ENCODE measurements at regions not wholly inside any gene's neighbourhood (a gene's known extent, or its start where the extent isn't known, plus 50 kb on each side); places are given as distances from the start of the nearest gene placed in this dataset.

- Histone ChIP-seq H3K4me3 (ENCODE audit: control insufficient read depth in 1 of 7, extremely low read depth in 1 of 7, insufficient read depth in 4 of 7, low read depth in 2 of 7, low read length in 6 of 7) (no peak overlapping the region), H3K9me3 (ENCODE audit: control extremely low read depth in 1 of 5, control insufficient read depth in 4 of 5, insufficient read depth in 2 of 5, low read depth in 1 of 5, low read length in 4 of 5) (peaks cover 0 to 2% (median 0%) of the 10 kb centered on the region in 5 experiments), H3K36me3 (ENCODE audit: control insufficient read depth in 4 of 4, insufficient read depth in 4 of 4, low read length in 3 of 4) (no peaks in the 10 kb centered on the region), H3K27ac (ENCODE audit: insufficient read depth in 1 of 2, low read depth in 1 of 2, low read length in 2 of 2, poor library complexity in 1 of 2, severe bottlenecking in 2 of 2) (no peak overlapping the region), H3K4me1 (ENCODE audit: control extremely low read depth in 1 of 4, control insufficient read depth in 4 of 4, insufficient read depth in 4 of 4, low read length in 3 of 4) (no peaks in the 10 kb centered on the region), H3K27me3 (replicated peaks in 2 of 5; ENCODE audit: control insufficient read depth in 4 of 5, insufficient read depth in 5 of 5, low read length in 4 of 5) (no peaks in the 10 kb centered on the region)
- ChIA-PET POLR2A (interaction anchor here (0.6 to 0.7 kb wide), 2 partner anchors 11 to 1829 kb away, joined by 3 read pairs; partner anchors contain the start of gene ZSCAN23), CTCF (no interaction called here)
- no peak for DNase-seq
These were observed 54.7 kb upstream of the TRIM39 start for GRCh38 chr6:30272032-30272431.

DNA sequence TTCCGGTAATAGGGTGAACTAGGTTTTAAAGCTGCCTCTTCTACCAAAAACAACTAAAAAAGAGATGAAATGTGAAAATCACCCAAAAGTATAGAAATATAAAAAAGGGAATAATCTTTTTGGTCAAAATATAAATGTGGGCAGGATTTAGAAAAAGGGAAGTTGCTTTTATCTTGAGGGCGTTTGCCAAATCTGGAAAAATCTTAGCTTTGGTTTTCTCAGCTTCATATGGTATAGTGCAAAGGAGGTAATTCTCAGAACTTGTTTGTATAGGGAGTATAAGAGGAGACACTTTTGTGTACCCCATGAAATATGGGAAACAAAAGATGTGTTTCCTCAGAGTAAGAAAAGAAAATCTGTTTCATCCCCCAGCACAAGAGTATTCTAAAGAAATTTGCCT, 54.2 kb upstream of the TRIM26 start:
- CTCF ChIA-PET = no interaction called here
- DNase-seq = peak in 2 of 3 donors; percentile 16
- Histone ChIP-seq H3K27me3 (replicated peaks in 2 of 5; ENCODE audit: control insufficient read depth in 4 of 5, insufficient read depth in 5 of 5, low read length in 4 of 5) (peaks cover 0 to 2% (median 0%) of the 10 kb centered on the region in 5 experiments), H3K27ac (ENCODE audit: insufficient read depth in 1 of 2, low read depth in 1 of 2, low read length in 2 of 2, poor library complexity in 1 of 2, severe bottlenecking in 2 of 2) (no peak overlapping the region), H3K4me1 (ENCODE audit: control extremely low read depth in 1 of 4, control insufficient read depth in 4 of 4, insufficient read depth in 4 of 4, low read length in 3 of 4) (no peaks in the 10 kb centered on the region), H3K4me3 (ENCODE audit: control insufficient read depth in 1 of 7, extremely low read depth in 1 of 7, insufficient read depth in 4 of 7, low read depth in 2 of 7, low read length in 6 of 7) (no peak overlapping the region), H3K9me3 (ENCODE audit: control extremely low read depth in 1 of 5, control insufficient read depth in 4 of 5, insufficient read depth in 2 of 5, low read depth in 1 of 5, low read length in 4 of 5) (peaks cover 0 to 5% (median 2%) of the 10 kb centered on the region in 5 experiments), H3K36me3 (ENCODE audit: control insufficient read depth in 4 of 4, insufficient read depth in 4 of 4, low read length in 3 of 4) (no peaks in the 10 kb centered on the region)
- POLR2A ChIA-PET = no interaction called here
- 8% methylated on average over 1 of the region's 2 CpGs for WGBS (ENCODE audit: insufficient coverage)

DNA sequence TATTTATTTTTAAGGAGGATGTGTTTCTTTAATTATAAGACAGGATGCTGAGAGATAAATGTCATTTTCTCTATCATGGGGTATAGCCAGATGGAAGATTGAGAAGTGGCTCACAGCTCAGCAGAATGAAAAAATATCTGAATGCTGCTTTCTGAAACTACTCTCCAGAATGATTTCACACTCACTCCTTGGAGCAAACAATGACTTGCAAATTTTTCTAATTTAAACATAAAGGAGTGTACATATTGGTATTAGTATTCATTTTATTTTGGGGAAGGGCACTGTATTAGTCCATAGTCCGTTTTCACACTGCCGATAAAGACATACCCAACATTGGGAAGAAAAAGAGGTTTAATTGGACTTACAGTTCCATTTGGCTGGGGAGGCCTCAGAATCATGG, 52.4 kb upstream of the TRIM26 start:
- H3K4me3 ChIP-seq (ENCODE audit: control insufficient read depth in 1 of 7, extremely low read depth in 1 of 7, insufficient read depth in 4 of 7, low read depth in 2 of 7, low read length in 6 of 7) = no peak overlapping the region
- H3K4me1 ChIP-seq (ENCODE audit: control extremely low read depth in 1 of 4, control insufficient read depth in 4 of 4, insufficient read depth in 4 of 4, low read length in 3 of 4) = no peaks in the 10 kb centered on the region
- ChIA-PET CTCF (no interaction called here), POLR2A (no interaction called here)
- no peak for DNase-seq
- H3K36me3 ChIP-seq (ENCODE audit: control insufficient read depth in 4 of 4, insufficient read depth in 4 of 4, low read length in 3 of 4) = peaks cover 0 to 2% (median 0%) of the 10 kb centered on the region in 4 experiments
- H3K9me3 ChIP-seq (ENCODE audit: control extremely low read depth in 1 of 5, control insufficient read depth in 4 of 5, insufficient read depth in 2 of 5, low read depth in 1 of 5, low read length in 4 of 5) = peaks cover 0 to 5% (median 2%) of the 10 kb centered on the region in 5 experiments
- 100% methylated on average over 2 of the region's 2 CpGs for WGBS (ENCODE audit: insufficient coverage)
- H3K27ac ChIP-seq (ENCODE audit: insufficient read depth in 1 of 2, low read depth in 1 of 2, low read length in 2 of 2, poor library complexity in 1 of 2, severe bottlenecking in 2 of 2) = no peak overlapping the region
- H3K27me3 ChIP-seq (replicated peaks in 2 of 5; ENCODE audit: control insufficient read depth in 4 of 5, insufficient read depth in 5 of 5, low read length in 4 of 5) = peaks cover 0 to 5% (median 0%) of the 10 kb centered on the region in 5 experiments

- Histone ChIP-seq H3K36me3 (ENCODE audit: control insufficient read depth in 4 of 4, insufficient read depth in 4 of 4, low read length in 3 of 4) (peaks cover 0 to 2% (median 0%) of the 10 kb centered on the region in 4 experiments), H3K4me1 (ENCODE audit: control extremely low read depth in 1 of 4, control insufficient read depth in 4 of 4, insufficient read depth in 4 of 4, low read length in 3 of 4) (peaks cover 0 to 2% (median 2%) of the 10 kb centered on the region in 4 experiments), H3K27me3 (replicated peaks in 2 of 5; ENCODE audit: control insufficient read depth in 4 of 5, insufficient read depth in 5 of 5, low read length in 4 of 5) (peaks cover 0 to 7% (median 0%) of the 10 kb centered on the region in 5 experiments), H3K9me3 (ENCODE audit: control extremely low read depth in 1 of 5, control insufficient read depth in 4 of 5, insufficient read depth in 2 of 5, low read depth in 1 of 5, low read length in 4 of 5) (peaks cover 0 to 5% (median 2%) of the 10 kb centered on the region in 5 experiments), H3K27ac (ENCODE audit: insufficient read depth in 1 of 2, low read depth in 1 of 2, low read length in 2 of 2, poor library complexity in 1 of 2, severe bottlenecking in 2 of 2) (no peak overlapping the region), H3K4me3 (ENCODE audit: control insufficient read depth in 1 of 7, extremely low read depth in 1 of 7, insufficient read depth in 4 of 7, low read depth in 2 of 7, low read length in 6 of 7) (no peak overlapping the region)
- ChIA-PET POLR2A (no interaction called here), CTCF (no interaction called here)
- 94% methylated on average over 3 of the region's 4 CpGs for WGBS (ENCODE audit: insufficient coverage)
- DNase-seq = no peak
These were observed 52.0 kb upstream of the TRIM26 start for GRCh38 chr6:30265181-30265580.

DNA sequence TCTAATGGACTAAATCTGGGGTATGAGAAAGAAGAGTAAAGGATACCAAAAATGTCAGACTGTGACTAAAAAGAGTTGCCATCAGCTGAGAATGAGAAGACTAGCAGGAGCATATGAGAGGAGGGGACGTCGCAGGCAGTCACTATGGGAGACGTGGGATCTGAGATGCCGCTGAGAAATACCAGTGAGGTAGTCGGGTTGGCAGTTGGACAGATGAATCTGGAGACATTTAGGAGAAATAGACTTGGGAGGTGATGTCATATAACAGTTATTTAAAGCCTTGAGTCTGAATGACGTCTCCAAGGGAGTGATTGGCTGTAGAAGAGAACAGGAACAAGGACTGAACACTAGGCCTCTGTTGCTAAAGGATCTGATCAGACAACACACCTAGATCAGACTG, 51.5 kb upstream of the TRIM26 start:
- Histone ChIP-seq H3K4me3 (ENCODE audit: control insufficient read depth in 1 of 7, extremely low read depth in 1 of 7, insufficient read depth in 4 of 7, low read depth in 2 of 7, low read length in 6 of 7) (no peak overlapping the region), H3K4me1 (ENCODE audit: control extremely low read depth in 1 of 4, control insufficient read depth in 4 of 4, insufficient read depth in 4 of 4, low read length in 3 of 4) (peaks cover 0 to 6% (median 6%) of the 10 kb centered on the region in 4 experiments), H3K9me3 (ENCODE audit: control extremely low read depth in 1 of 5, control insufficient read depth in 4 of 5, insufficient read depth in 2 of 5, low read depth in 1 of 5, low read length in 4 of 5) (peaks cover 0 to 5% (median 2%) of the 10 kb centered on the region in 5 experiments), H3K27ac (ENCODE audit: insufficient read depth in 1 of 2, low read depth in 1 of 2, low read length in 2 of 2, poor library complexity in 1 of 2, severe bottlenecking in 2 of 2) (no peak overlapping the region), H3K36me3 (ENCODE audit: control insufficient read depth in 4 of 4, insufficient read depth in 4 of 4, low read length in 3 of 4) (peaks cover 0 to 2% (median 0%) of the 10 kb centered on the region in 4 experiments), H3K27me3 (replicated peaks in 2 of 5; ENCODE audit: control insufficient read depth in 4 of 5, insufficient read depth in 5 of 5, low read length in 4 of 5) (peaks cover 0 to 11% (median 0%) of the 10 kb centered on the region in 5 experiments)
- CTCF ChIA-PET = no interaction called here
- POLR2A ChIA-PET = no interaction called here
- no peak for DNase-seq
- WGBS (ENCODE audit: insufficient coverage) = 81% methylated on average over 5 of the region's 6 CpGs

DNA sequence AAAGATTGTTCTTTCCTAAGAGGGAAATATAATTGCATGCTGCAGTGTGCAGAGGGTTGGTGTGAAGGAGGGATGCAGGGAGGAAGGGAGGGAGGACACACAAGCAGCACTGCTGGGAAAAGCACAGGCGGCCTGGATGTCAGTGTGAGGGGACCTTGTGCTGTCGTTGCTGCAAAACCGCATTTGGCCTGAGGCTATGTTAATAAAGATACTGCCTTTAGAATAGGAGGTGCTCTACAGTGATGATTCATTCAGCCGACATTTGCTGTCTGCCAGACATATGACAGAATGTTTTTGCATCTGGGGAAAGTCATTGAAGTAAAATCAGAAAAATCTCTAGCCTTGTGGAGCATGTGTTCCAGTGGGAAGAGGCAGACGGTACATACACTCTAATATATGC, 50.5 kb upstream of the TRIM26 start:
- Histone ChIP-seq H3K4me3 (ENCODE audit: control insufficient read depth in 1 of 7, extremely low read depth in 1 of 7, insufficient read depth in 4 of 7, low read depth in 2 of 7, low read length in 6 of 7) (no peak overlapping the region), H3K27ac (ENCODE audit: insufficient read depth in 1 of 2, low read depth in 1 of 2, low read length in 2 of 2, poor library complexity in 1 of 2, severe bottlenecking in 2 of 2) (no peak overlapping the region), H3K9me3 (ENCODE audit: control extremely low read depth in 1 of 5, control insufficient read depth in 4 of 5, insufficient read depth in 2 of 5, low read depth in 1 of 5, low read length in 4 of 5) (peaks cover 0 to 5% (median 2%) of the 10 kb centered on the region in 5 experiments), H3K36me3 (ENCODE audit: control insufficient read depth in 4 of 4, insufficient read depth in 4 of 4, low read length in 3 of 4) (peaks cover 0 to 2% (median 0%) of the 10 kb centered on the region in 4 experiments), H3K27me3 (replicated peaks in 2 of 5; ENCODE audit: control insufficient read depth in 4 of 5, insufficient read depth in 5 of 5, low read length in 4 of 5) (peaks cover 0 to 11% (median 0%) of the 10 kb centered on the region in 5 experiments), H3K4me1 (ENCODE audit: control extremely low read depth in 1 of 4, control insufficient read depth in 4 of 4, insufficient read depth in 4 of 4, low read length in 3 of 4) (peaks cover 0 to 14% (median 11%) of the 10 kb centered on the region in 4 experiments)
- POLR2A ChIA-PET = no interaction called here
- WGBS (ENCODE audit: insufficient coverage) = 95% methylated on average over 5 of the region's 5 CpGs
- DNase-seq = no peak
- CTCF ChIA-PET = no interaction called here
